ENCODE measurements at regions not wholly inside any gene's neighbourhood (a gene's known extent, or its start where the extent isn't known, plus 50 kb on each side); places are given as distances from the start of the nearest gene placed in this dataset.

- no peak for ATAC-seq
- Histone ChIP-seq H3K9me3 (ENCODE audit: control insufficient read depth in 1 of 2, insufficient read depth in 1 of 2, low read depth in 1 of 2, low read length in 2 of 2) (no peaks in the 10 kb centered on the region), H3K36me3 (ENCODE audit: control insufficient read depth in 1 of 2, insufficient read depth in 2 of 2, low read length in 2 of 2) (no peaks in the 10 kb centered on the region), H3K9ac (ENCODE audit: low read length) (no peak overlapping the region), H4K20me1 (ENCODE audit: insufficient read depth) (no peaks in the 10 kb centered on the region), H3K27me3 (ENCODE audit: insufficient read depth, low read length) (no peaks in the 10 kb centered on the region), H2AFZ (ENCODE audit: low read depth, low read length, poor library complexity, severe bottlenecking) (no peak overlapping the region), H3K9me2 (ENCODE audit: insufficient read depth) (no peaks in the 10 kb centered on the region), H3K79me2 (ENCODE audit: insufficient read depth, low read length) (no peaks in the 10 kb centered on the region), H3K27ac (ENCODE audit: low read depth, low read length) (no peak overlapping the region), H3K4me1 (ENCODE audit: control insufficient read depth in 1 of 2, insufficient read depth in 2 of 2, low read length in 2 of 2) (no peaks in the 10 kb centered on the region), H3K4me3 (replicated peaks in 1 of 2; ENCODE audit: low read depth in 1 of 2, low read length in 2 of 2) (no peak overlapping the region), H3K4me2 (ENCODE audit: low read length) (no peak overlapping the region)
- RAD21 ChIA-PET (ENCODE audit: low non-redundant PET in 1 of 2, low total read pairs in 2 of 2, uncharacterized antibody in 2 of 2, unreplicated experiment in 2 of 2) = no interaction called here
- CTCF ChIA-PET = no interaction called here
- POLR2A ChIA-PET = no interaction called here
- BruUV-seq (replicated peaks) = no TSS peak
- TF ChIP-seq JUND (IDR thresholded peaks at IDR 0.05) (no peak), YY1 (IDR thresholded peaks at IDR 0.05; ENCODE audit: extremely low read depth, insufficient replicate concordance, low read depth, low read length) (no peak), EZH2 (IDR thresholded peaks at IDR 0.05) (no peak), SIN3A (IDR thresholded peaks at IDR 0.05; ENCODE audit: low read depth) (no peak), CEBPB (IDR thresholded peaks at IDR 0.05; ENCODE audit: low read depth) (no peak), ZFX (IDR thresholded peaks at IDR 0.05) (no peak), POLR2AphosphoS5 (IDR thresholded peaks at IDR 0.05; ENCODE audit: low read depth, low read length) (no peak), POLR2A (IDR thresholded peaks at IDR 0.05; ENCODE audit: borderline replicate concordance, extremely low read depth, insufficient read depth, insufficient read length) (no peak), CBX3 (IDR thresholded peaks at IDR 0.05; ENCODE audit: low read depth) (no peak)
- no peak for DNase-seq (ENCODE audit: low read depth, low spot score)
- intact Hi-C loops (cut with micrococcal nuclease) = no loop called here
These were observed 254.3 kb upstream of the LYZL1 start for GRCh38 chr10:29034592-29034991.

DNA sequence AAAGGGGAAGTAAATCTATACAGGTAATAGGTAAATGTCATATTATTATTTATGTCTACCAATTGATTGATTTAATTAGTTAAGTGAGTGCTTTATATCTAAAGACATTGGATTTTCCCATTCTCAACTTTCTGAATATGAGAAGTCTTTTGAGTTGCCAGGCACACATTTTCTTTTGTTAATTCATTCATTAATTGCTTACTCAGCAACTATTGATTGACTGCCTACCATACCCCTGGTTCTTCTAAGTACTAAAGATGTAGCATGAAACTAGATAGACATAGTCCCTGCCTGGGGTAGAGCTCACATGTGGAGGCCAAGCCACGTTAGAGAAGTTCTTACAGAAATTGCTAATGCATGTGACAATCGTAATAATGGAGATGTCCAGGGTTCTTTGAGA is 253.1 kb upstream of the LYZL1 start:
- ChIA-PET POLR2A (no interaction called here), CTCF (no interaction called here), RAD21 (ENCODE audit: low non-redundant PET in 1 of 2, low total read pairs in 2 of 2, uncharacterized antibody in 2 of 2, unreplicated experiment in 2 of 2) (no interaction called here)
- H3K27me3 ChIP-seq (ENCODE audit: insufficient read depth, low read length) = no peaks in the 10 kb centered on the region
- H3K79me2 ChIP-seq (ENCODE audit: insufficient read depth, low read length) = no peaks in the 10 kb centered on the region
- TF ChIP-seq ZNF274 (IDR thresholded peaks at IDR 0.05; ENCODE audit: low read depth, low read length) (no peak), SIN3A (IDR thresholded peaks at IDR 0.05; ENCODE audit: low read depth) (no peak), CBX3 (IDR thresholded peaks at IDR 0.05; ENCODE audit: low read depth) (no peak), ZBTB33 (IDR thresholded peaks at IDR 0.05; ENCODE audit: extremely low read depth, insufficient replicate concordance, low read length) (no peak), POLR2AphosphoS5 (IDR thresholded peaks at IDR 0.05; ENCODE audit: low read depth, low read length) (no peak), REST (IDR thresholded peaks at IDR 0.05; ENCODE audit: low read depth) (no peak), RAD21 (IDR thresholded peaks at IDR 0.05; ENCODE audit: low read depth) (no peak), ZFX (IDR thresholded peaks at IDR 0.05) (no peak), EZH2 (IDR thresholded peaks at IDR 0.05) (no peak)
- TF ChIP-seq, protein P1, sequence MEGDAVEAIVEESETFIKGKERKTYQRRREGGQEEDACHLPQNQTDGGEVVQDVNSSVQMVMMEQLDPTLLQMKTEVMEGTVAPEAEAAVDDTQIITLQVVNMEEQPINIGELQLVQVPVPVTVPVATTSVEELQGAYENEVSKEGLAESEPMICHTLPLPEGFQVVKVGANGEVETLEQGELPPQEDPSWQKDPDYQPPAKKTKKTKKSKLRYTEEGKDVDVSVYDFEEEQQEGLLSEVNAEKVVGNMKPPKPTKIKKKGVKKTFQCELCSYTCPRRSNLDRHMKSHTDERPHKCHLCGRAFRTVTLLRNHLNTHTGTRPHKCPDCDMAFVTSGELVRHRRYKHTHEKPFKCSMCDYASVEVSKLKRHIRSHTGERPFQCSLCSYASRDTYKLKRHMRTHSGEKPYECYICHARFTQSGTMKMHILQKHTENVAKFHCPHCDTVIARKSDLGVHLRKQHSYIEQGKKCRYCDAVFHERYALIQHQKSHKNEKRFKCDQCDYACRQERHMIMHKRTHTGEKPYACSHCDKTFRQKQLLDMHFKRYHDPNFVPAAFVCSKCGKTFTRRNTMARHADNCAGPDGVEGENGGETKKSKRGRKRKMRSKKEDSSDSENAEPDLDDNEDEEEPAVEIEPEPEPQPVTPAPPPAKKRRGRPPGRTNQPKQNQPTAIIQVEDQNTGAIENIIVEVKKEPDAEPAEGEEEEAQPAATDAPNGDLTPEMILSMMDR (IDR thresholded peaks at IDR 0.05 in 2 of 3, conservative IDR thresholded peaks at IDR 0.05 in 1 of 3; ENCODE audit: borderline replicate concordance in 1 of 3, insufficient read depth in 1 of 3, low read depth in 2 of 3, low read length in 2 of 3) = no peak
- no peaks in the 10 kb centered on the region for H3K36me3 ChIP-seq (ENCODE audit: control insufficient read depth in 1 of 2, insufficient read depth in 2 of 2, low read length in 2 of 2)
- H3K4me1 ChIP-seq (ENCODE audit: control insufficient read depth in 1 of 2, insufficient read depth in 2 of 2, low read length in 2 of 2) = no peaks in the 10 kb centered on the region
- no peaks in the 10 kb centered on the region for H3K9me3 ChIP-seq (ENCODE audit: control insufficient read depth in 1 of 2, insufficient read depth in 1 of 2, low read depth in 1 of 2, low read length in 2 of 2)
- no peak overlapping the region for H3K9ac ChIP-seq (ENCODE audit: low read length)
- H4K20me1 ChIP-seq (ENCODE audit: insufficient read depth) = no peaks in the 10 kb centered on the region
- no peak overlapping the region for H3K27ac ChIP-seq (ENCODE audit: low read depth, low read length)
- BruUV-seq (replicated peaks) = no TSS peak
- DNase-seq (ENCODE audit: low read depth, low spot score) (no peak), ATAC-seq (no peak)
- intact Hi-C loops (cut with micrococcal nuclease) = no loop called here
- no peaks in the 10 kb centered on the region for H3K9me2 ChIP-seq (ENCODE audit: insufficient read depth)
- no peak overlapping the region for H2AFZ ChIP-seq (ENCODE audit: low read depth, low read length, poor library complexity, severe bottlenecking)
- no peak overlapping the region for H3K4me3 ChIP-seq (replicated peaks in 1 of 2; ENCODE audit: low read depth in 1 of 2, low read length in 2 of 2)
- H3K4me2 ChIP-seq (ENCODE audit: low read length) = no peak overlapping the region

Data from HCT116 (cell line).